NCI-H2081 (cell line): ENCODE measurements at regions not wholly inside any gene's neighbourhood (a gene's known extent, or its start where the extent isn't known, plus 50 kb on each side); places are given as distances from the start of the nearest gene placed in this dataset.
A peak's percentile ranks its signal among the peaks of the same experiment; 100 is the strongest.
"Not testable (repeated sequence)": the region's sequence is repeated elsewhere in the genome, so short reads cannot be mapped to it uniquely, and the experiment has no call there.

Source experiments
- DNase-seq, 2 experiments: peaks; one replicate each; lab custom pipeline; 2025; lab: John Stamatoyannopoulos, UW

GRCh38 chr5:63555874-63556273 is 406.4 kb downstream of the HTR1A start:
- no peak for DNase-seq

- no peak for DNase-seq
These were observed 408.1 kb downstream of the HTR1A start for GRCh38 chr5:63554191-63554590.

- no peak for DNase-seq
These were observed 409.2 kb downstream of the HTR1A start for GRCh38 chr5:63553073-63553472.

GRCh38 chr5:63535840-63536602 is 426.2 kb downstream of the HTR1A start:
- DNase-seq = no peak

GRCh38 chr5:63524281-63524680 is 438.0 kb downstream of the HTR1A start:
- no peak for DNase-seq

GRCh38 chr5:63516006-63516405 is 446.2 kb downstream of the HTR1A start:
- DNase-seq = no peak

GRCh38 chr5:63500242-63500641 is 462.0 kb downstream of the HTR1A start:
- DNase-seq = no peak

- no peak for DNase-seq
These were observed 467.0 kb downstream of the HTR1A start for GRCh38 chr5:63495225-63495624.

- DNase-seq = no peak
These were observed 478.9 kb downstream of the HTR1A start for GRCh38 chr5:63483338-63483737.

- DNase-seq = no peak
These were observed 488.8 kb downstream of the HTR1A start for GRCh38 chr5:63473335-63473967.

GRCh38 chr5:63456279-63456678 is 506.0 kb downstream of the HTR1A start:
- no peak for DNase-seq

- DNase-seq = no peak
These were observed 511.1 kb downstream of the HTR1A start for GRCh38 chr5:63451188-63451587.

GRCh38 chr5:63439537-63439936 is 522.7 kb downstream of the HTR1A start:
- no peak for DNase-seq

- no peak for DNase-seq
These were observed 552.5 kb downstream of the HTR1A start for GRCh38 chr5:63409737-63410136.

GRCh38 chr5:63408984-63409383 is 553.3 kb downstream of the HTR1A start:
- DNase-seq = no peak

GRCh38 chr5:63401436-63402046 is 560.7 kb downstream of the HTR1A start:
- DNase-seq = peak; percentile 3 to 39

GRCh38 chr5:63400079-63400478 is 562.2 kb downstream of the HTR1A start:
- DNase-seq = no peak

GRCh38 chr5:63398346-63398745 is 563.9 kb downstream of the HTR1A start:
- DNase-seq = no peak

GRCh38 chr5:63388188-63388587 is 574.1 kb downstream of the HTR1A start:
- not testable (repeated sequence) for DNase-seq

GRCh38 chr5:63375851-63376250 is 586.4 kb downstream of the HTR1A start:
- DNase-seq = no peak

- DNase-seq = no peak
These were observed 588.2 kb downstream of the HTR1A start for GRCh38 chr5:63374085-63374484.

GRCh38 chr5:63351164-63351563 is 611.1 kb downstream of the HTR1A start:
- DNase-seq = no peak

GRCh38 chr5:63346451-63346850 is 615.8 kb downstream of the HTR1A start:
- no peak for DNase-seq
